IMR-90 (cell line): ENCODE measurements at regions not wholly inside any gene's neighbourhood (a gene's known extent, or its start where the extent isn't known, plus 50 kb on each side); places are given as distances from the start of the nearest gene placed in this dataset.

Source experiments
- ATAC-seq: fragments of 200-7000 bp; cut with Tn5 transposase; 2 replicates; pipeline ENCODE4 v1.9.1; 2020; ENCODE audit warnings: low read depth, mild to moderate bottlenecking, moderate library complexity
- BruUV-seq: library from RNA; stranded (reverse); fragments of 400-500 nt; replicated peaks from 2 replicates; lab custom pipeline; 2021; lab: Mats Ljungman, UMichigan
- CTCF ChIA-PET: fragments of 300-600 bp; formaldehyde crosslinking; extraction: SDS; loops from one replicate; lab custom pipeline; 2021; ENCODE audit warnings: antibody characterized with exemption; lab: Yijun Ruan, JAX
- POLR2A ChIA-PET: fragments of 300-600 bp; sonication (Branson Sonifier 250); formaldehyde crosslinking; loops from one replicate; lab custom pipeline; 2022; ENCODE audit warnings: antibody characterized with exemption; ENCODE audit not compliant: unreplicated experiment; lab: Charles Lee
- DNase-seq: peaks from one replicate; pipeline ENCODE4 v3.0.0; 2013
- H2AFZ ChIP-seq: replicated peaks from 2 replicates; pipeline ENCODE3; 2013; ENCODE audit warnings: low read length, mild to moderate bottlenecking; ENCODE audit not compliant: poor library complexity
- H2AK5ac ChIP-seq: 2 replicates; pipeline ENCODE4 v1.6.1; 2013; ENCODE audit warnings: low read depth, low read length, inconsistent platforms
- H2AK9ac ChIP-seq: replicated peaks from 2 replicates; pipeline ENCODE3; 2013; ENCODE audit warnings: mild to moderate bottlenecking, low read depth, low read length, moderate library complexity; ENCODE audit not compliant: poor library complexity
- H2BK120ac ChIP-seq: 2 replicates; pipeline ENCODE4 v1.6.1; 2013; ENCODE audit warnings: low read depth, low read length, inconsistent platforms
- H2BK15ac ChIP-seq: 3 replicates; pipeline ENCODE4 v1.6.1; 2013; ENCODE audit warnings: low read depth, low read length, inconsistent platforms
- H2BK20ac ChIP-seq: 2 replicates; pipeline ENCODE4 v1.6.1; 2013; ENCODE audit warnings: low read depth, mild to moderate bottlenecking, inconsistent platforms, low read length, moderate library complexity
- H2BK5ac ChIP-seq: 2 replicates; pipeline ENCODE4 v1.6.1; 2013; ENCODE audit warnings: mild to moderate bottlenecking, low read depth, low read length, inconsistent platforms; ENCODE audit not compliant: poor library complexity, severe bottlenecking
- H3K14ac ChIP-seq: replicated peaks from 2 replicates; pipeline ENCODE4 v1.6.1; 2013; ENCODE audit warnings: low read depth, low read length, inconsistent platforms
- H3K18ac ChIP-seq: 2 replicates; pipeline ENCODE4 v1.6.1; 2013; ENCODE audit warnings: low read depth, low read length, control low read depth
- H3K23ac ChIP-seq: 2 replicates; pipeline ENCODE4 v1.6.1; 2013; ENCODE audit warnings: low read depth, low read length, inconsistent platforms
- H3K27ac ChIP-seq: 2 replicates; pipeline ENCODE4 v1.5.1; 2013; ENCODE audit warnings: mild to moderate bottlenecking, control low read depth, low read length; ENCODE audit not compliant: insufficient read depth
- H3K27me3 ChIP-seq: 2 replicates; pipeline ENCODE4 v1.6.1; 2013; ENCODE audit warnings: low read length; ENCODE audit not compliant: control insufficient read depth, insufficient read depth
- H3K36me3 ChIP-seq: 2 replicates; pipeline ENCODE4 v1.6.1; 2013; ENCODE audit warnings: low read length, mixed read lengths; ENCODE audit not compliant: control insufficient read depth, insufficient read depth
- H3K4ac ChIP-seq: 2 replicates; pipeline ENCODE4 v1.6.1; 2013; ENCODE audit warnings: low read depth, low read length, inconsistent platforms
- H3K4me1 ChIP-seq: 2 replicates; pipeline ENCODE4 v1.6.1; 2013; ENCODE audit warnings: low read length, mixed read lengths; ENCODE audit not compliant: control insufficient read depth, insufficient read depth
- H3K4me2 ChIP-seq: 2 replicates; pipeline ENCODE4 v1.6.1; 2013; ENCODE audit warnings: low read depth, mild to moderate bottlenecking, control low read depth, low read length, moderate library complexity
- H3K4me3 ChIP-seq: 2 replicates; pipeline ENCODE4 v1.5.1; 2013; ENCODE audit warnings: low read depth, mild to moderate bottlenecking, control low read depth, low read length, moderate library complexity; ENCODE audit not compliant: insufficient read depth
- H3K56ac ChIP-seq: 2 replicates; pipeline ENCODE4 v1.6.1; 2013; ENCODE audit warnings: low read length, inconsistent platforms; ENCODE audit not compliant: insufficient read depth; ENCODE audit errors: extremely low read depth
- H3K79me1 ChIP-seq, 2 experiments: 2 replicates each; pipeline ENCODE4 v1.6.1; 2013; ENCODE audit warnings: low read length in 2 of 2, inconsistent platforms in 1 of 2, low read depth in 1 of 2
- H3K9ac ChIP-seq: 2 replicates; pipeline ENCODE4 v1.6.1; 2013; ENCODE audit warnings: low read depth, low read length, control low read depth
- H3K9me1 ChIP-seq: 2 replicates; pipeline ENCODE4 v1.6.1; 2013; ENCODE audit warnings: low read length, inconsistent platforms; ENCODE audit not compliant: insufficient read depth
- H3K9me3 ChIP-seq: 2 replicates; pipeline ENCODE4 v1.6.1; 2013; ENCODE audit warnings: low read length; ENCODE audit not compliant: control insufficient read depth, insufficient read depth
- H4K20me1 ChIP-seq: 2 replicates; pipeline ENCODE4 v1.6.1; 2013; ENCODE audit warnings: low read length, inconsistent platforms; ENCODE audit not compliant: insufficient read depth
- H4K5ac ChIP-seq: 2 replicates; pipeline ENCODE4 v1.6.1; 2013; ENCODE audit warnings: mild to moderate bottlenecking, low read depth, low read length, control low read depth
- H4K8ac ChIP-seq, 2 experiments: 2 replicates each; pipeline ENCODE4 v1.6.1; 2013; ENCODE audit warnings: low read depth in 2 of 2, low read length in 2 of 2, control low read depth in 1 of 2, inconsistent platforms in 1 of 2
- H4K91ac ChIP-seq: 2 replicates; pipeline ENCODE4 v1.6.1; 2013; ENCODE audit warnings: low read depth, low read length, inconsistent platforms; ENCODE audit not compliant: insufficient read depth
- BHLHE40 ChIP-seq: fragments of 150-350 bp; IDR thresholded peaks from 2 replicates; pipeline ENCODE4 v1.6.1; 2016; ENCODE audit warnings: mild to moderate bottlenecking, low read depth, low read length
- CEBPB ChIP-seq: IDR thresholded peaks from 2 replicates; pipeline ENCODE4 v1.6.1; 2012; ENCODE audit warnings: low read depth, low read length, improper control_type of control experiment
- CHD1 ChIP-seq: IDR thresholded peaks from 2 replicates; pipeline ENCODE4 v1.6.1; 2012; ENCODE audit warnings: low read depth, low read length, improper control_type of control experiment
- CTCF ChIP-seq: conservative IDR thresholded peaks from 2 replicates; pipeline ENCODE4 v1.5.1; 2012; ENCODE audit warnings: mild to moderate bottlenecking, low read depth, low read length, improper control_type of control experiment
- FOS ChIP-seq: fragments of 150-350 bp; IDR thresholded peaks from 2 replicates; pipeline ENCODE4 v1.6.1; 2016; ENCODE audit warnings: low read depth, low read length
- MAFK ChIP-seq: IDR thresholded peaks from 2 replicates; pipeline ENCODE4 v1.6.1; 2012; ENCODE audit warnings: low read depth, low read length, improper control_type of control experiment
- MAZ ChIP-seq: IDR thresholded peaks from 2 replicates; pipeline ENCODE4 v1.6.1; 2012; ENCODE audit warnings: low read depth, mild to moderate bottlenecking, low read length, improper control_type of control experiment, moderate library complexity, borderline replicate concordance
- MXI1 ChIP-seq: IDR thresholded peaks from 2 replicates; pipeline ENCODE4 v1.6.1; 2012; ENCODE audit warnings: low read depth, mild to moderate bottlenecking, low read length, moderate library complexity, borderline replicate concordance
- NFE2L2 ChIP-seq: fragments of 150-350 bp; IDR thresholded peaks from 2 replicates; pipeline ENCODE4 v1.6.1; 2016; ENCODE audit warnings: low read depth, mild to moderate bottlenecking, low read length
- POLR2A ChIP-seq: IDR thresholded peaks from 2 replicates; pipeline ENCODE4 v1.6.1; 2012; ENCODE audit warnings: mild to moderate bottlenecking, low read depth, low read length
- RAD21 ChIP-seq: IDR thresholded peaks from 2 replicates; pipeline ENCODE4 v1.6.1; 2012; ENCODE audit warnings: low read length, improper control_type of control experiment
- RCOR1 ChIP-seq: IDR thresholded peaks from 2 replicates; pipeline ENCODE4 v1.6.1; 2012; ENCODE audit warnings: mild to moderate bottlenecking, low read length, improper control_type of control experiment; ENCODE audit not compliant: insufficient replicate concordance
- RFX5 ChIP-seq: IDR thresholded peaks from 2 replicates; pipeline ENCODE4 v1.8.0; 2012; ENCODE audit warnings: low read depth, mild to moderate bottlenecking, low read length, moderate library complexity
- SMC3 ChIP-seq: fragments of 150-350 bp; IDR thresholded peaks from 2 replicates; pipeline ENCODE4 v1.6.1; 2016; ENCODE audit warnings: low read depth, mild to moderate bottlenecking, antibody characterized with exemption, low read length, moderate library complexity
- WGBS, 2 experiments: methylation state at CpG; one replicate each; pipeline versions ENCODE4 v1.1.5 to v1.1.7; 2013; ENCODE audit warnings: missing lambda C conversion rate in 2 of 2; ENCODE audit not compliant: insufficient read length in 1 of 2; ENCODE audit errors: extremely low coverage in 2 of 2; 5-methylcytosine and 5-hydroxymethylcytosine counted together
- dilution Hi-C: fragments of 300-500 bp; cut with HindIII; formaldehyde crosslinking; loops from one replicate; pipeline ENCODE4 v1.14.3; 2018; ENCODE audit warnings: low sequenced_read_pairs; ENCODE audit not compliant: unreplicated experiment
- in situ Hi-C: fragments of 300-500 bp; cut with MboI; formaldehyde crosslinking; loops from 3 replicates; pipeline ENCODE4 v1.14.3; 2019; ENCODE audit warnings: low sequenced_read_pairs, inconsistent platforms, mixed read lengths
- intact Hi-C: fragments of 100-400 bp; cut with micrococcal nuclease; formaldehyde crosslinking; loops from 2 replicates; pipeline ENCODE4 v1.10.0; 2022
- TF ChIP-seq, protein P1 (sequence below): fragments of 150-350 bp; IDR thresholded peaks from 2 replicates; pipeline ENCODE4 v1.6.1; 2017; ENCODE audit warnings: mild to moderate bottlenecking, antibody characterized with exemption, low read length, low read depth
- TF ChIP-seq, protein P2 (sequence below): fragments of 150-350 bp; IDR thresholded peaks from 2 replicates; pipeline ENCODE4 v1.6.1; 2016; ENCODE audit warnings: low read depth, mild to moderate bottlenecking, low read length, moderate library complexity, borderline replicate concordance

DNA sequence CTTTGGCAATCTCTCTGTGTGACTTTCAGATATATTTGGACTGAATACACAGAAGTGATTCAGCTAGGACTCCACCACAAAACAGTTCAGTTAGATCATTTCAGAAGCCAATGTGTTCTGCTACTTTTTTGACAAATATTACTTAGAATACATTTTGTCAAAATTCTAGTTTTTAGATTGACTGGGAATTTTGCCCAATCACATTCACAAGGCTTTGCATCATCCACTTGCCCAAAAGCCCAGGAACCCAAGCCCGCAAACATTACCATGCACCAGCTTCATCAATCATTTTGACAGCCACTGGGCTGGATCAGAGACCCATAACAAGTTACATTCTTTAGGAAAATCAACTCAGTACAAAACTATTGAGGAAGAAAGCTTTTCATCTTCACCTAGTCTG lies 256.6 kb upstream of the NDST3 start:
- no peaks in the 10 kb centered on the region for H3K79me1 ChIP-seq
- no TSS peak for BruUV-seq
- dilution Hi-C loops (no loop called here), in situ Hi-C loops (no loop called here), intact Hi-C loops (no loop called here)
- H3K14ac ChIP-seq = no peak overlapping the region
- H2BK20ac ChIP-seq = no peak overlapping the region
- no peak overlapping the region for H4K91ac ChIP-seq
- H2BK5ac ChIP-seq = no peak overlapping the region
- no peak overlapping the region for H3K23ac ChIP-seq
- DNase-seq (no peak), ATAC-seq (no peak)
- H4K8ac ChIP-seq = no peak overlapping the region
- H3K9me1 ChIP-seq = no peaks in the 10 kb centered on the region
- no peaks in the 10 kb centered on the region for H3K36me3 ChIP-seq
- no peaks in the 10 kb centered on the region for H3K4me1 ChIP-seq
- H2AK9ac ChIP-seq = no peak overlapping the region
- H3K4me3 ChIP-seq = no peak overlapping the region
- ChIA-PET POLR2A (no interaction called here), CTCF (no interaction called here)
- H3K9me3 ChIP-seq = no peaks in the 10 kb centered on the region
- no peaks in the 10 kb centered on the region for H3K27me3 ChIP-seq
- H3K27ac ChIP-seq = no peak overlapping the region
- H2BK120ac ChIP-seq = no peak overlapping the region
- no peak overlapping the region for H3K56ac ChIP-seq
- H2AK5ac ChIP-seq = no peak overlapping the region
- H3K4me2 ChIP-seq = no peak overlapping the region
- H3K9ac ChIP-seq = no peak overlapping the region
- H2BK15ac ChIP-seq = no peak overlapping the region
- H4K5ac ChIP-seq = no peak overlapping the region
- no CpG with 5 or more reads among the region's 1 CpG for WGBS, 2 experiments
- no peak overlapping the region for H3K18ac ChIP-seq
- TF ChIP-seq BHLHE40 (no peak), FOS (no peak), RCOR1 (no peak), CTCF (no peak), RAD21 (no peak), MXI1 (no peak), POLR2A (no peak), MAFK (no peak), SMC3 (no peak), NFE2L2 (no peak), CHD1 (no peak), RFX5 (no peak), CEBPB (no peak), MAZ (no peak)
- TF ChIP-seq, protein P1, sequence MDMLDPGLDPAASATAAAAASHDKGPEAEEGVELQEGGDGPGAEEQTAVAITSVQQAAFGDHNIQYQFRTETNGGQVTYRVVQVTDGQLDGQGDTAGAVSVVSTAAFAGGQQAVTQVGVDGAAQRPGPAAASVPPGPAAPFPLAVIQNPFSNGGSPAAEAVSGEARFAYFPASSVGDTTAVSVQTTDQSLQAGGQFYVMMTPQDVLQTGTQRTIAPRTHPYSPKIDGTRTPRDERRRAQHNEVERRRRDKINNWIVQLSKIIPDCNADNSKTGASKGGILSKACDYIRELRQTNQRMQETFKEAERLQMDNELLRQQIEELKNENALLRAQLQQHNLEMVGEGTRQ = no peak
- TF ChIP-seq, protein P2, sequence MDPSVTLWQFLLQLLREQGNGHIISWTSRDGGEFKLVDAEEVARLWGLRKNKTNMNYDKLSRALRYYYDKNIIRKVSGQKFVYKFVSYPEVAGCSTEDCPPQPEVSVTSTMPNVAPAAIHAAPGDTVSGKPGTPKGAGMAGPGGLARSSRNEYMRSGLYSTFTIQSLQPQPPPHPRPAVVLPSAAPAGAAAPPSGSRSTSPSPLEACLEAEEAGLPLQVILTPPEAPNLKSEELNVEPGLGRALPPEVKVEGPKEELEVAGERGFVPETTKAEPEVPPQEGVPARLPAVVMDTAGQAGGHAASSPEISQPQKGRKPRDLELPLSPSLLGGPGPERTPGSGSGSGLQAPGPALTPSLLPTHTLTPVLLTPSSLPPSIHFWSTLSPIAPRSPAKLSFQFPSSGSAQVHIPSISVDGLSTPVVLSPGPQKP = no peak
- no peaks in the 10 kb centered on the region for H4K20me1 ChIP-seq
- H2AFZ ChIP-seq = no peak overlapping the region
- H3K4ac ChIP-seq = no peak overlapping the region
